OCI-LY7 (cell line): ENCODE measurements at regions not wholly inside any gene's neighbourhood (a gene's known extent, or its start where the extent isn't known, plus 50 kb on each side); places are given as distances from the start of the nearest gene placed in this dataset.

Source experiments
- EZH2phosphoT487 ChIP-seq: fragments of 200-600 bp; sonication (generic); IDR thresholded peaks from 2 replicates; pipeline ENCODE4 v1.6.1; 2018; ENCODE audit warnings: low read depth, borderline replicate concordance, mild to moderate bottlenecking, mixed run types, antibody characterized with exemption, low read length, moderate library complexity, mixed read lengths
- TF ChIP-seq, protein P1 (sequence below): fragments of 200-600 bp; sonication (generic); conservative IDR thresholded peaks from 2 replicates; pipeline ENCODE4 v1.5.1; 2014; ENCODE audit warnings: mild to moderate bottlenecking, antibody characterized with exemption, low read length, moderate library complexity, mixed read lengths

GRCh38 chr4:20119141-20119540, 132.6 kb upstream of the SLIT2 start:
- TF ChIP-seq EZH2phosphoT487: no peak
- TF ChIP-seq, protein P1, sequence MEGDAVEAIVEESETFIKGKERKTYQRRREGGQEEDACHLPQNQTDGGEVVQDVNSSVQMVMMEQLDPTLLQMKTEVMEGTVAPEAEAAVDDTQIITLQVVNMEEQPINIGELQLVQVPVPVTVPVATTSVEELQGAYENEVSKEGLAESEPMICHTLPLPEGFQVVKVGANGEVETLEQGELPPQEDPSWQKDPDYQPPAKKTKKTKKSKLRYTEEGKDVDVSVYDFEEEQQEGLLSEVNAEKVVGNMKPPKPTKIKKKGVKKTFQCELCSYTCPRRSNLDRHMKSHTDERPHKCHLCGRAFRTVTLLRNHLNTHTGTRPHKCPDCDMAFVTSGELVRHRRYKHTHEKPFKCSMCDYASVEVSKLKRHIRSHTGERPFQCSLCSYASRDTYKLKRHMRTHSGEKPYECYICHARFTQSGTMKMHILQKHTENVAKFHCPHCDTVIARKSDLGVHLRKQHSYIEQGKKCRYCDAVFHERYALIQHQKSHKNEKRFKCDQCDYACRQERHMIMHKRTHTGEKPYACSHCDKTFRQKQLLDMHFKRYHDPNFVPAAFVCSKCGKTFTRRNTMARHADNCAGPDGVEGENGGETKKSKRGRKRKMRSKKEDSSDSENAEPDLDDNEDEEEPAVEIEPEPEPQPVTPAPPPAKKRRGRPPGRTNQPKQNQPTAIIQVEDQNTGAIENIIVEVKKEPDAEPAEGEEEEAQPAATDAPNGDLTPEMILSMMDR: no peak
